ENCODE measurements at regions not wholly inside any gene's neighbourhood (a gene's known extent, or its start where the extent isn't known, plus 50 kb on each side); places are given as distances from the start of the nearest gene placed in this dataset.

DNA sequence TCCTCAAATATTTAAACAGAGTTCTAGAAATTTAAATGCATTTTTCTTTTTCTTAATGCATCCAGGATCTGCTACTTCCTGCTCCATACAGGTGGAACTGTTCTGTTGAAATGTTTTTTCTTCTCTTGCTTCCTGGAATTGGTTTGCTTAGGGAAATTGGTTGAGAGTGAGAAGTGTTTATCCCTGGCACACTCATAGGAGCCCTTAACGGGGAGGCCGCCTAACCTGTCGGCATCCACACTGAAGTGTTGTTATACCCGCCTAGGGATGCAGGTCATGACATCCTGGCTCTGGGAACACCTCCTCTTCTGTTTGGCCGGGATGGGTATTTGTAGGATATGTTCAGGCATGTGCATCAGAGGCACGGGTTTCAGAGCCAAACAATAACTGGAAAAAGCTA lies 239.7 kb downstream of the GADD45G start:
- TF ChIP-seq, protein P1, sequence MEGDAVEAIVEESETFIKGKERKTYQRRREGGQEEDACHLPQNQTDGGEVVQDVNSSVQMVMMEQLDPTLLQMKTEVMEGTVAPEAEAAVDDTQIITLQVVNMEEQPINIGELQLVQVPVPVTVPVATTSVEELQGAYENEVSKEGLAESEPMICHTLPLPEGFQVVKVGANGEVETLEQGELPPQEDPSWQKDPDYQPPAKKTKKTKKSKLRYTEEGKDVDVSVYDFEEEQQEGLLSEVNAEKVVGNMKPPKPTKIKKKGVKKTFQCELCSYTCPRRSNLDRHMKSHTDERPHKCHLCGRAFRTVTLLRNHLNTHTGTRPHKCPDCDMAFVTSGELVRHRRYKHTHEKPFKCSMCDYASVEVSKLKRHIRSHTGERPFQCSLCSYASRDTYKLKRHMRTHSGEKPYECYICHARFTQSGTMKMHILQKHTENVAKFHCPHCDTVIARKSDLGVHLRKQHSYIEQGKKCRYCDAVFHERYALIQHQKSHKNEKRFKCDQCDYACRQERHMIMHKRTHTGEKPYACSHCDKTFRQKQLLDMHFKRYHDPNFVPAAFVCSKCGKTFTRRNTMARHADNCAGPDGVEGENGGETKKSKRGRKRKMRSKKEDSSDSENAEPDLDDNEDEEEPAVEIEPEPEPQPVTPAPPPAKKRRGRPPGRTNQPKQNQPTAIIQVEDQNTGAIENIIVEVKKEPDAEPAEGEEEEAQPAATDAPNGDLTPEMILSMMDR (IDR thresholded peaks at IDR 0.05 in 2 of 3, conservative IDR thresholded peaks at IDR 0.05 in 1 of 3; ENCODE audit: borderline replicate concordance in 1 of 3, insufficient read depth in 1 of 3, low read depth in 2 of 3, low read length in 2 of 3), result no peak
- TF ChIP-seq TCF7L2 (IDR thresholded peaks at IDR 0.05; ENCODE audit: borderline replicate concordance, extremely low read depth, insufficient read depth, insufficient read length) (no peak), POLR2A (IDR thresholded peaks at IDR 0.05; ENCODE audit: borderline replicate concordance, extremely low read depth, insufficient read depth, insufficient read length) (no peak), EZH2phosphoT487 (IDR thresholded peaks at IDR 0.05; ENCODE audit: borderline replicate concordance) (no peak), EGR1 (IDR thresholded peaks at IDR 0.05; ENCODE audit: low read depth) (no peak), JUND (IDR thresholded peaks at IDR 0.05) (no peak), EZH2 (IDR thresholded peaks at IDR 0.05) (no peak), ZNF274 (IDR thresholded peaks at IDR 0.05; ENCODE audit: low read depth, low read length) (no peak), POLR2AphosphoS5 (IDR thresholded peaks at IDR 0.05; ENCODE audit: low read depth, low read length) (no peak), CBX3 (IDR thresholded peaks at IDR 0.05; ENCODE audit: low read depth) (no peak), SRF (IDR thresholded peaks at IDR 0.05; ENCODE audit: low read depth) (no peak), RAD21 (IDR thresholded peaks at IDR 0.05; ENCODE audit: low read depth) (no peak)
- TF ChIP-seq, protein P2, sequence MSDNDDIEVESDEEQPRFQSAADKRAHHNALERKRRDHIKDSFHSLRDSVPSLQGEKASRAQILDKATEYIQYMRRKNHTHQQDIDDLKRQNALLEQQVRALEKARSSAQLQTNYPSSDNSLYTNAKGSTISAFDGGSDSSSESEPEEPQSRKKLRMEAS (IDR thresholded peaks at IDR 0.05), result no peak
- TF ChIP-seq, protein P3, sequence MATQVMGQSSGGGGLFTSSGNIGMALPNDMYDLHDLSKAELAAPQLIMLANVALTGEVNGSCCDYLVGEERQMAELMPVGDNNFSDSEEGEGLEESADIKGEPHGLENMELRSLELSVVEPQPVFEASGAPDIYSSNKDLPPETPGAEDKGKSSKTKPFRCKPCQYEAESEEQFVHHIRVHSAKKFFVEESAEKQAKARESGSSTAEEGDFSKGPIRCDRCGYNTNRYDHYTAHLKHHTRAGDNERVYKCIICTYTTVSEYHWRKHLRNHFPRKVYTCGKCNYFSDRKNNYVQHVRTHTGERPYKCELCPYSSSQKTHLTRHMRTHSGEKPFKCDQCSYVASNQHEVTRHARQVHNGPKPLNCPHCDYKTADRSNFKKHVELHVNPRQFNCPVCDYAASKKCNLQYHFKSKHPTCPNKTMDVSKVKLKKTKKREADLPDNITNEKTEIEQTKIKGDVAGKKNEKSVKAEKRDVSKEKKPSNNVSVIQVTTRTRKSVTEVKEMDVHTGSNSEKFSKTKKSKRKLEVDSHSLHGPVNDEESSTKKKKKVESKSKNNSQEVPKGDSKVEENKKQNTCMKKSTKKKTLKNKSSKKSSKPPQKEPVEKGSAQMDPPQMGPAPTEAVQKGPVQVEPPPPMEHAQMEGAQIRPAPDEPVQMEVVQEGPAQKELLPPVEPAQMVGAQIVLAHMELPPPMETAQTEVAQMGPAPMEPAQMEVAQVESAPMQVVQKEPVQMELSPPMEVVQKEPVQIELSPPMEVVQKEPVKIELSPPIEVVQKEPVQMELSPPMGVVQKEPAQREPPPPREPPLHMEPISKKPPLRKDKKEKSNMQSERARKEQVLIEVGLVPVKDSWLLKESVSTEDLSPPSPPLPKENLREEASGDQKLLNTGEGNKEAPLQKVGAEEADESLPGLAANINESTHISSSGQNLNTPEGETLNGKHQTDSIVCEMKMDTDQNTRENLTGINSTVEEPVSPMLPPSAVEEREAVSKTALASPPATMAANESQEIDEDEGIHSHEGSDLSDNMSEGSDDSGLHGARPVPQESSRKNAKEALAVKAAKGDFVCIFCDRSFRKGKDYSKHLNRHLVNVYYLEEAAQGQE (IDR thresholded peaks at IDR 0.05; ENCODE audit: low read depth), result no peak
